WTC11 (cell line): ENCODE measurements at regions not wholly inside any gene's neighbourhood (a gene's known extent, or its start where the extent isn't known, plus 50 kb on each side); places are given as distances from the start of the nearest gene placed in this dataset.
"Not testable (repeated sequence)": the region's sequence is repeated elsewhere in the genome, so short reads cannot be mapped to it uniquely, and the experiment has no call there.

Source experiments
- ATAC-seq: fragments of 200-7000 bp; cut with Tn5 transposase; 2 replicates; pipeline ENCODE4 v1.10.0; 2021; ENCODE audit warnings: mild to moderate bottlenecking, moderate library complexity
- CTCF ChIA-PET: fragments of 300-600 bp; sonication (Branson Sonifier 250); formaldehyde crosslinking; loops from one replicate; lab custom pipeline; 2021; ENCODE audit warnings: antibody characterized with exemption; lab: Charles Lee
- POLR2A ChIA-PET: fragments of 350-600 bp; sonication (Branson Sonifier 250); formaldehyde crosslinking; loops from one replicate; lab custom pipeline; 2021; ENCODE audit warnings: antibody characterized with exemption; lab: Charles Lee
- DNase-seq: peaks from one replicate; pipeline ENCODE4 v3.0.0; 2021; ENCODE audit warnings: low spot score
- H3K27ac Mint-ChIP-seq: 2 replicates; pipeline ENCODE4 v1.8.0; 2021; ENCODE audit warnings: mixed read lengths
- H3K27me3 Mint-ChIP-seq: 2 replicates; pipeline ENCODE4 v1.8.0; 2021; ENCODE audit warnings: low read depth, mild to moderate bottlenecking, moderate library complexity, mixed read lengths
- H3K36me3 Mint-ChIP-seq: 2 replicates; pipeline ENCODE4 v1.8.0; 2021; ENCODE audit warnings: mixed read lengths
- H3K4me1 Mint-ChIP-seq: 2 replicates; pipeline ENCODE4 v1.8.0; 2022; ENCODE audit warnings: mixed read lengths
- H3K4me3 Mint-ChIP-seq: 2 replicates; pipeline ENCODE4 v1.8.0; 2021; ENCODE audit warnings: mild to moderate bottlenecking, moderate library complexity, mixed read lengths
- H3K9me3 Mint-ChIP-seq: 2 replicates; pipeline ENCODE4 v1.8.0; 2021; ENCODE audit warnings: mixed read lengths
- CTCF ChIP-seq: fragments of 200-600 bp; IDR thresholded peaks from 2 replicates; pipeline ENCODE4 v1.8.0; 2022; ENCODE audit warnings: antibody characterized with exemption
- IRF2 ChIP-seq: sonication (generic); formaldehyde crosslinking; IDR thresholded peaks from 2 replicates; pipeline ENCODE4 v1.8.0; 2022; ENCODE audit warnings: low read depth, missing genetic modification reagents, borderline replicate concordance
- JAZF1 ChIP-seq: fragments of 250-450 bp; sonication (Bioruptor Pico); IDR thresholded peaks from 2 replicates; pipeline ENCODE4 v1.9.0; 2021; ENCODE audit warnings: moderate library complexity, mild to moderate bottlenecking, inconsistent platforms
- MXD4 ChIP-seq: fragments of 250-450 bp; sonication (Bioruptor Pico); IDR thresholded peaks from 2 replicates; pipeline ENCODE4 v1.8.0; 2021; ENCODE audit warnings: mild to moderate bottlenecking, moderate library complexity, borderline replicate concordance
- NFE2L1 ChIP-seq: sonication (generic); formaldehyde crosslinking; IDR thresholded peaks from 2 replicates; pipeline ENCODE4 v1.8.1; 2023; ENCODE audit warnings: missing genetic modification reagents
- NFYB ChIP-seq: sonication (generic); formaldehyde crosslinking; conservative IDR thresholded peaks from 2 replicates; pipeline ENCODE4 v1.8.0; 2022; ENCODE audit warnings: low read depth, missing genetic modification reagents
- PRRX2 ChIP-seq: fragments of 250-450 bp; sonication (Bioruptor Pico); IDR thresholded peaks from 2 replicates; pipeline ENCODE4 v1.8.0; 2021; ENCODE audit warnings: mild to moderate bottlenecking
- RELA ChIP-seq: sonication (generic); formaldehyde crosslinking; IDR thresholded peaks from 2 replicates; pipeline ENCODE4 v1.8.1; 2022; ENCODE audit warnings: missing genetic modification reagents, mild to moderate bottlenecking, borderline replicate concordance
- RORB ChIP-seq: fragments of 250-450 bp; sonication (Bioruptor Pico); IDR thresholded peaks from 2 replicates; pipeline ENCODE4 v1.9.0; 2021; ENCODE audit warnings: mild to moderate bottlenecking
- ZNF121 ChIP-seq: sonication (generic); formaldehyde crosslinking; IDR thresholded peaks from 2 replicates; pipeline ENCODE4 v1.8.0; 2023; ENCODE audit warnings: missing genetic modification reagents
- ZNF281 ChIP-seq: sonication (generic); formaldehyde crosslinking; IDR thresholded peaks from 2 replicates; pipeline ENCODE4 v1.8.0; 2023; ENCODE audit warnings: mild to moderate bottlenecking, missing genetic modification reagents
- ZNF512 ChIP-seq: sonication (generic); formaldehyde crosslinking; IDR thresholded peaks from 2 replicates; pipeline ENCODE4 v1.8.1; 2022; ENCODE audit warnings: missing genetic modification reagents, borderline replicate concordance
- TF ChIP-seq, protein P1 (sequence below): sonication (generic); formaldehyde crosslinking; IDR thresholded peaks from 2 replicates; pipeline ENCODE4 v1.8.1; 2023; ENCODE audit warnings: mild to moderate bottlenecking, missing genetic modification reagents, moderate library complexity

DNA sequence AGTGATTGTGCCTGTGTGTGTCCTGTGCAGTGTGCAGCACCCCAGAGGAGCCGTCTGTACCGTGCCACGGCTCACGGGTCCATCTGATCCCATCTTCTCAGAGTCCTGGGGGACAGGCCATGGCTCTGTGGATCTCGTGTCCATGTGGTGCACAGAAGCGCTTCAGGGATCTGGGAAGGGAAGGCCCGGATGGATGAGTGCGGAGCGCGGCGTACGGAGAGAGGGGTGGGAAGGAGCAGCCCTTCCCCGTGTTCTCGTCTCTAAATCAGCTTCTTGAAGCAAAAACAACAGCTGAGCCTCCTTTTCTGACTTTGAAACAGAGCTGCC is 208.4 kb downstream of the LAT start:
- H3K4me3 Mint-ChIP-seq, H3K4me1 Mint-ChIP-seq, DNase-seq, H3K27me3 Mint-ChIP-seq, H3K27ac Mint-ChIP-seq, CTCF ChIA-PET, H3K36me3 Mint-ChIP-seq, ATAC-seq, POLR2A ChIA-PET: not testable (repeated sequence)
- peaks cover 11% of the 10 kb centered on the region; the same call in 1 of the 2 replicates for H3K9me3 Mint-ChIP-seq

- no peaks in the 10 kb centered on the region for H3K4me1 Mint-ChIP-seq
- H3K9me3 Mint-ChIP-seq = peaks cover 4% of the 10 kb centered on the region; the same call in 1 of the 2 replicates
- no peak overlapping the region for H3K27ac Mint-ChIP-seq
- no peak for DNase-seq
- no peaks in the 10 kb centered on the region for H3K27me3 Mint-ChIP-seq
- no peak for TF ChIP-seq NFE2L1 (CRISPR knock-in tag)
- TF ChIP-seq NFYB (CRISPR knock-in tag) = no peak
- TF ChIP-seq, protein P1, sequence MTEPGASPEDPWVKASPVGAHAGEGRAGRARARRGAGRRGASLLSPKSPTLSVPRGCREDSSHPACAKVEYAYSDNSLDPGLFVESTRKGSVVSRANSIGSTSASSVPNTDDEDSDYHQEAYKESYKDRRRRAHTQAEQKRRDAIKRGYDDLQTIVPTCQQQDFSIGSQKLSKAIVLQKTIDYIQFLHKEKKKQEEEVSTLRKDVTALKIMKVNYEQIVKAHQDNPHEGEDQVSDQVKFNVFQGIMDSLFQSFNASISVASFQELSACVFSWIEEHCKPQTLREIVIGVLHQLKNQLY = no peak
- TF ChIP-seq ZNF281 (CRISPR knock-in tag) = no peak
- TF ChIP-seq ZNF512 (CRISPR knock-in tag) = no peak
- no peak for TF ChIP-seq ZNF121 (CRISPR knock-in tag)
- TF ChIP-seq CTCF = no peak
- TF ChIP-seq RORB (CRISPR knock-in tag) = no peak
- no peak for TF ChIP-seq JAZF1 (CRISPR knock-in tag)
- no peak for TF ChIP-seq RELA (CRISPR knock-in tag)
- no peak for TF ChIP-seq IRF2 (CRISPR knock-in tag)
- TF ChIP-seq PRRX2 (CRISPR knock-in tag) = no peak
- TF ChIP-seq MXD4 (CRISPR knock-in tag) = no peak
- TF ChIP-seq, all 79 proteins: peak for 0
- CTCF ChIA-PET = no interaction called here
- POLR2A ChIA-PET = no interaction called here
- no peak for ATAC-seq
- Mint-ChIP-seq H3K36me3 (no peaks in the 10 kb centered on the region), H3K4me3 (no peak overlapping the region)
Measured at GRCh38 chr16:29192329-29193247, 207.7 kb downstream of the LAT start.

- DNase-seq, H3K4me1 Mint-ChIP-seq, ATAC-seq, H3K27me3 Mint-ChIP-seq, H3K36me3 Mint-ChIP-seq, POLR2A ChIA-PET, H3K4me3 Mint-ChIP-seq, H3K27ac Mint-ChIP-seq, CTCF ChIA-PET, H3K9me3 Mint-ChIP-seq: not testable (repeated sequence)
Measured at GRCh38 chr16:29191636-29192180, 206.9 kb downstream of the LAT start.

- H3K27ac Mint-ChIP-seq, H3K4me1 Mint-ChIP-seq, H3K36me3 Mint-ChIP-seq, ATAC-seq, H3K4me3 Mint-ChIP-seq, CTCF ChIA-PET, H3K27me3 Mint-ChIP-seq, H3K9me3 Mint-ChIP-seq, POLR2A ChIA-PET, DNase-seq: not testable (repeated sequence)
Measured at GRCh38 chr16:29190553-29191431, 205.9 kb downstream of the LAT start.

DNA sequence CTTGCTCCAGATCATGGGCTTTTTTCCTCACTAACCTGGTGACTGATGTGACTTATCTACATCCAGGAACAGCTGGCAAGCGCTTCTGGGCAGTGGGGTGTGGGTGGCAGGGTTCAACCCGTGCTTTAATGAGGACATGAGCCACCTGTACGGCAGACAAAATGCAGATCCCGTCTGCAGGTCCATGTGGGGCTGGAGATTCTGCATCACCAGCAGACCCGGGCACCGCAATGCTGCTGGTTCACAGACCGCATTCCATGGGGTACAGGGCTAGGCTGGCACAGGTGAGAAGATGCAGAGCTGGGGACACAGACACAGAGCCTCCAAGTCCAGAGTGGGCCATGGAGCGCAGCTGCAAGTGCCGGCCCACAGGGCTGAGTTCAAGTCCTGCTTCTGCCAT is 204.0 kb downstream of the LAT start:
- H3K27ac Mint-ChIP-seq, H3K9me3 Mint-ChIP-seq, DNase-seq, H3K27me3 Mint-ChIP-seq, POLR2A ChIA-PET, H3K4me3 Mint-ChIP-seq, ATAC-seq, H3K36me3 Mint-ChIP-seq, CTCF ChIA-PET, H3K4me1 Mint-ChIP-seq: not testable (repeated sequence)
